M059J (cell line): ENCODE measurements at regions not wholly inside any gene's neighbourhood (a gene's known extent, or its start where the extent isn't known, plus 50 kb on each side); places are given as distances from the start of the nearest gene placed in this dataset.

Experiments
- DNase-seq: peaks from one replicate; pipeline ENCODE4 v3.0.0-alpha.2; 2012; ENCODE audit warnings: low read depth

GRCh38 chr20:16220826-16221225 lies 352.4 kb downstream of the KIF16B start:
- DNase-seq: no peak

DNA sequence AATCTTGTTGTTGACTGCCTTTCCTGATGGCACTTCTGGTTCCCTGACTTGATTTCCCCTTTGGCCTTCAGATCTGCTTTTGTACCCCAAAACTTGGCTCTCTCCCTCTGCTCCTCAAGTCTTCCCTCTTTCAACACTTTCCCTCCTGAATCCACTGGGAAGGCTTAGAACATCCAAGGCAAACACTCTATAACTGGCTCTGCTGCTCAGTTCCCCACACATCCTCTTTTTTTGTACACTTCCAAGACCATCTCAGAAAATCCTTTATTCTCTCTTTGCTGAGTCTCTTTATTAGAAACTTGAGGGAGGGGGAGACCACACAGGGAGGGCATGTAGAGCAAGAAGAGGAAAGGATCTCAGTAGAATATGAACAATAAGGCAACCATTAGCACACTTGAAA lies 354.1 kb downstream of the KIF16B start:
- no peak for DNase-seq

DNA sequence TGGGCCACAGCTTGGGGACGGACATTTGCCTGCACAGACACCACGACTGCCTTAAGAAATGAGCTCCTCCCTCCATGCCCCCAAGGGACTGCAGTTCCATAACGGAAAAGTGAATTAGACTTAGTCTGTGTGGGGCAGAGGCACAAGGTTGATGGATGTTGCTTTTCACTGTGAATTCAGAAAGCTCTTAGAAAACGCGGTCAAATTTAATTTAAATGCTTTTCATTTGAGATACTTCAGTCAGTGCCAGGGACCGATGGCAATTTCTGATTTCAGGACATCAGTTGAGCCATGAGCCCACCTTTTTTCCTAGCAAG lies 356.4 kb downstream of the KIF16B start:
- DNase-seq: no peak

DNA sequence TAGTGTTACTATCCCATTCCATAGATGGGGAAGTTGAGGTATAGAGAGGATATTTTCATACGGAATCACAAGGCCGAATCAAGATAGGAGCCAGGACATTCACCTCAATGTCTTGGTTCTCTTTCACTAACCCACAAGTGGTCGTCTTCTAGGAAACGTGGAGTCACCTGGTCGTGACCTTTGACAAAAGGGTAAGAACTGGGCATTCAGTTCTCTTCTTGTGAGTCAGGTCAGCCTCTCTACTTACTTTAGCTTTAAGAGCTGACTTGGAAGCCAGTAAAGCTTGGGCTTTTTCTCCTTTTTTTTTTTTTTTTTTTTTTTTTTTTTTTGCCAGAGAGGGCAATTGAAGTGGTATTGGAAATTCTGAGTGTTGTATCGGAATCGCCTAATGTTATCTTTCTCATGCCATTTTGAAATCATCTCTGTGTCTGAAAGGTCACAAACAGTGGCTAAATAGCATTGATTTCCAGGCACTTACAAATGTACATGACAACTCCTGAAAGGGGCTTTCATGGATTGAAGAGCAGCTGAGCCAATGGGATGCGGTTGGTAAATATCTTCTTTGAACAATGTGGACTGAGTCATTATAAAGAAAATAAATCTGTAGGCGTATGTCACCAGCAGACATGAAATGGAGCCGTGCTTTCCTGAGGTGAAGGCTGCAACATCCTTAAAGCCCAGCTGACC lies 356.9 kb downstream of the KIF16B start:
- peak; percentile 80 for DNase-seq

DNA sequence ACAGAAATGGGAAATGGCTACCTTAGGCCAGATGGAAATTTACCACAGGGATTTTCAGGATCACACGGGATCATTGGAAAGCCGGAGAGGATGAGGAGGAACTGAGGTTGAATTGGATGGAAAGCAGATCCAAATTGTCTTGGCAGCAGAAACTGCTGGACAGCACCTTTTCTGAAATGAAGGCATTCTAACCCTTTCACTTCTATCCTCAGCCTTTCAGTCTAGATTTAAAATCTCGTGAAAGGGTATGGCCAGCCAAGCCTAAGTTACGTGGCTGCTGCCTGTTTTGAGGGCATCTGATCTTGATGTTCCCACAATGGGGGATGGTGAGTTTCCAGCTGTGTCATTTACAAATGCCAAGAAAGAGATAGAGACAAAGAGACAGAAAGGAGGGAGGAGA lies 358.2 kb downstream of the KIF16B start:
- no peak for DNase-seq

DNA sequence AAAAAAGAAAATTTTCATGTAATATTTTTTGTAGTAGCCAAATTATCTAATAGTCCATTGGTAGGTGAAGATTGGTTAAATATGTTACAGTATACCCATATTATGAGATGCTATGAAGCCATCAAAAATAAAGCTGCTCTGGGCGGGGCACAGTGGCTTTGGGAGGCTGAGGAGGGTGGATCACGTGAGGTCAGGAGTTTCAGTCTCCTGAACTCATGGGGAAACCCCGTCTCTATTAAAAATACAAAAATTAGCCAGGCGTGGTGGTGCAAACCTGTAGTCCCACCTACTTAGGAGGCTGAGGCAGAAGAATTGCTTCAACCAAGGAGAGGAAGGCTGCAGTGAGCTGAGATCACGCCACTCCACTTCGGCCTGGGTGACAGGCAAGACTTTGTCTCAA lies 360.5 kb downstream of the KIF16B start:
- DNase-seq: no peak

DNA sequence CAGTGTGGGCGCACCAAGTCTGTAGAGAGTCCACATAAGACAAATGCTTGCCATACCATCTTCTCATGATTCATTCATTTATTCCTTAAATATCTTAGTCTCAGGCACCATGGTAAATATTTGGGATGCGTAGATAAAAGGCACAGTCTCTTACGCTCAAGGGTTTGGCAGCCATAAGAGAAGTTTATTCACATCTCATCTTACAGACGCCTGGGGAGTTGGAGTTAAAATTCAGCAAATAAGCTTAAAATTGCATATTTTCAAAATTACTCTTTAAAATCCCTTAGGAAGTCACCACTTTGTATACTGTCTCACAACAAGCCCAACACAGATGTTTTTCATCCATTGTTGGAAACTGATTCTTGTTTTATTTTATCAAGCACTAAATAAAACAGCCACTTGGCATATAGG lies 363.3 kb downstream of the KIF16B start:
- DNase-seq: no peak

- DNase-seq: no peak
Measured at GRCh38 chr20:16209357-16209756, 363.9 kb downstream of the KIF16B start.

DNA sequence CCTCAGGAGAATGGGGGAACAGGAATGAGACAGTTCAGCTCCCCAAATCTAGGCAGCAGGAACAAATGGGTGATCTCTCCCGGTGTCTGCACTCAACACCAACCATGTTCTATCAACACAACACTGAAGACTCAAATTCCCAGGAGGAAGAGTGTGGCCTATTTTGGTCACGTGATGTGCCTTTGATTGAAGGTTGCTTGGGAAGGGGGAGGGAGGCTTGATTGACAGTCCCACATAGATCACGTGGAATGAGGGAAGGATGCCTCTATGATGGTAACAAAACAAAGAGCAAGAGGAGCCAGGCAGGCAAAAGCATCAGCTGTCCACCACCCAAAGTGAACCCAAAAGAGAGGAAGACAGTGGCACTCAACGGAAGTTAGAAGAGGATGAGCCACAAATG lies 364.8 kb downstream of the KIF16B start:
- no peak for DNase-seq

GRCh38 chr20:16206817-16207216 lies 366.4 kb downstream of the KIF16B start:
- DNase-seq: peak; percentile 21

DNA sequence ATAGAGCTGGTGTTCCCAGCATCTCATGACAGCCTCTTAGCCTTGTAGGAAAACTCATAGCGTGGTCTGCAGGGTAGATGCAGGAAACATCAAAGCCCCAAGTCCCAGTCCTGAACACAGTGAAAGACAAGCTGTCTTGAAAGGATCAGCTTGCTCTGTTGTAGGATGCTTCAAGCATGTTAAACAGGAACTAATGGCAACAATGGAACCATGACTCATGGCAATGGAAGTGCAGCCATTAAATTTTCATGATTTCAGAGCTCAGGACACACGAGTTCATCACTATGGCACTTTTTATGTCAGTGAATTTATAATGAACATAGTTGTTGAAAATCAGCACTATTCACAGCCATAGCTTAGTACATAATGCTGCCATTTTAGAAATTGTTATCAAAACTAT lies 367.7 kb downstream of the KIF16B start:
- DNase-seq: peak; percentile 68

GRCh38 chr20:16203096-16203495 lies 370.2 kb downstream of the KIF16B start:
- DNase-seq: no peak

GRCh38 chr20:16201191-16201590 lies 372.1 kb downstream of the KIF16B start:
- peak; percentile 78 for DNase-seq

DNA sequence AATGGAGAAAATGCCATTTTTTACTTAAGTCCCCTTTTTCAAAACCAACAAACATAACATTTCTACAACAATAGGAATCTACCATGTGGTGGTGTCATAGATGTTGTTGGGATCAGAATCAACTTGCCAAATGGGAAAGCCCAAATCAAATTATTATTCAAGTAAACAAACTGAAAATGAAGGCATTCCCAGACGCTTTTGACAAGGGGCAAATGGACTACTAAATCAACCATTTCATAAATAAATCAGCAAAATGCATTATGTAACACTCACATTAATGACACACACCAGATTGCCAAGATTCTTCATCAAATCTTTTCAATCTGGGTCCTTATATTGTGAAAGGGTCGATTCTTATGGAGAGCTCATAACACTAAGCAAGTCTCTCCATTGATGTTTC lies 375.6 kb downstream of the KIF16B start:
- DNase-seq: no peak

GRCh38 chr20:16195671-16196070 lies 377.6 kb downstream of the KIF16B start:
- DNase-seq: no peak

GRCh38 chr20:16194617-16195360 lies 378.5 kb downstream of the KIF16B start:
- DNase-seq: no peak

- peak; percentile 5 for DNase-seq
Measured at GRCh38 chr20:16191496-16191895, 381.8 kb downstream of the KIF16B start.

DNA sequence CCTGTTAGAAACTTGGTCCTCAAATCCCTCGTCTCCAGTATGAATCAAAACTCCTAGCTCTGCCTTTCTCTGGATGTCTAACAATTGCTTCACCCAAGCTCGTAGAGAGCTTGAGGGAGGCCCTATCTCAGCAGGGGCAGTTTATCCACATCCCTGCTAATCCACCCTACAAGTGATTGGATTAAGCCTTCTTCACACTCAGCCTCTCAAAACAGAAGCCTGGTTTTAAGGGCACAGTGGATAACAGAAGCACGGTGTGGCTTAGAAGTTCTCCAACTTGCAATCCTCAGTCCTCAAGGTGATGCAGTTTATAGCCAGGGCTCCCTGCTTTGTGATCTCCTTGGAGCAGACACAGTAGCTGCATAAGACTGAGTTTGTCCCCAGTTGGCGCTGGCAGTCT lies 383.9 kb downstream of the KIF16B start:
- DNase-seq: no peak

DNA sequence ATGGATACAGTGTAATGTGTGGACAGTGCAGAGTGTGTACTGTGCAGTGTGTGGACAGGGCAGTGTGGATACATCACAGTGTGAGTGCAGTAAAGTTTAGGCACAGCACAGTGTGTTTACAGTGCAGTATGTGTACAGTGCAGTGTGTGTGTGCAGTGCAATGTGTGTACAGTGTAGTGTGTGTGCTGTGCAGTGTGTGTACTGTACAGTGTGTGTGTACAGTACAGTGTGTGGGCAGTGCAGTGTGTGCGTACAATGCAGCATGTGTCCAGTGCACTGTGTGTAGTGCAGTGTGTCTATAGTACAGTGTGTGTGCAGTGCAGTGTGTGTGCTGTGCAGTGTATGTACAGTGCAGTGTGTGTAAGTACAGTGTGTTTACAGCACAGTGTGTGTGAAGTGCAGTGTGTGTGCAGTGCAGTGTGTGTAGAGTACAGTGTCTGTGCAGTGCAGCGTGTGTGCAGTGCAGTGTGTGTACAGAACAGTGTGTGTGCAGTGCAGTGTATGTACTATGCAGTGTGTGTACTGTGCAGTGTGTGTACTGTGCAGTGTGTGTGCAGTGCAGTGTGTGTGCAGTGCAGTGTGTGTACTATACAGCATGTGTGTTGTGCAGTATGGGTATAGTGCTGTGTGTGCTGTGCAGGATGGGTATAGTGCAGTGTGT lies 385.2 kb downstream of the KIF16B start:
- no peak for DNase-seq

GRCh38 chr20:16179919-16180318 lies 393.3 kb downstream of the KIF16B start:
- no peak for DNase-seq

GRCh38 chr20:16179371-16179770 lies 393.9 kb downstream of the KIF16B start:
- DNase-seq: no peak

DNA sequence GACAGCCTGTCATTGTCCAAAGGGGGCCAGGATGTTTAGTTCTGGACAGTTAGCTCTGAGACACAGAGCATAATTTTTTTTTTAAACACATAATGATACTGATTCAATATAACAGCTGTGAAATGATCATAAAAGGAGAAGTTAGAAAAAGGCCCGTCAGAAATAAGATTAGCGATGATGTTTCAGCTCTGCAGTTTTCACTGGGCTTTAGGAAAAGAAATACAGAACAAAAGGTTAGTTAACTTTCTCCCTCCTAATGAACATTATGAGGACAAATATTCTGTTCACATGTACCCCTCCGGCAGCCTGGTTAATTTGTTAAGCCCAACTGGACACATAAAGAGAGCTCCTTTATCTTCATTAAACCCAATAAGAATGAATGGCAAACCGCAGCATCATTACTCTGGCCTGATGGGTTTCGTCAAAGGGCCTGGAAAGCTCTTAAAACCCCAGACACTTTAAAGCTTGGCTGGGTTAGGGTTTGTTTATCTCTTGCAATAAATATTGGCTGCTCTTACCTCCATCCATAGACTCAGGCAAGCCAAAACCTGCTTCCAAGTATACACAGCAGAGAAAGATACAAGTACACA lies 394.6 kb downstream of the KIF16B start:
- peak; percentile 13 for DNase-seq
